ENCODE measurements at regions not wholly inside any gene's neighbourhood (a gene's known extent, or its start where the extent isn't known, plus 50 kb on each side); places are given as distances from the start of the nearest gene placed in this dataset.
"Not testable (repeated sequence)": the region's sequence is repeated elsewhere in the genome, so short reads cannot be mapped to it uniquely, and the experiment has no call there.

- TF ChIP-seq CTCF (IDR thresholded peaks at IDR 0.05): no peak
- Histone ChIP-seq H3K36me3 (no peaks in the 10 kb centered on the region), H3K9me3 (no peaks in the 10 kb centered on the region), H3K4me3 (no peak overlapping the region), H3K4me1 (no peaks in the 10 kb centered on the region), H3K27ac (no peak overlapping the region), H3K27me3 (no peaks in the 10 kb centered on the region)
- intact Hi-C loops (cut with DNase I; ENCODE audit: low total_unique reads): no loop called here
- no peak for DNase-seq
Observed at GRCh38 chr2:131966256-131966655, 195.5 kb downstream of the ANKRD30BL start.

- H3K27me3 ChIP-seq; H3K36me3 ChIP-seq; H3K4me3 ChIP-seq; H3K9me3 ChIP-seq; H3K4me1 ChIP-seq; DNase-seq; H3K27ac ChIP-seq; intact Hi-C loops (cut with DNase I; ENCODE audit: low total_unique reads): not testable (repeated sequence)
Observed at GRCh38 chr2:131958019-131958609, 203.6 kb downstream of the ANKRD30BL start.

- H3K27ac ChIP-seq; H3K27me3 ChIP-seq; H3K9me3 ChIP-seq; intact Hi-C loops (cut with DNase I; ENCODE audit: low total_unique reads); DNase-seq; H3K4me3 ChIP-seq; H3K4me1 ChIP-seq; H3K36me3 ChIP-seq: not testable (repeated sequence)
Observed at GRCh38 chr2:131948641-131949040, 213.1 kb downstream of the ANKRD30BL start.

- intact Hi-C loops (cut with DNase I; ENCODE audit: low total_unique reads); H3K9me3 ChIP-seq; H3K4me3 ChIP-seq; H3K27me3 ChIP-seq; H3K4me1 ChIP-seq; H3K36me3 ChIP-seq; H3K27ac ChIP-seq; DNase-seq: not testable (repeated sequence)
Observed at GRCh38 chr2:131923287-131923686, 238.5 kb downstream of the ANKRD30BL start.

- H3K9me3 ChIP-seq: not testable (repeated sequence)
Observed at GRCh38 chr2:131922854-131923253, 238.9 kb downstream of the ANKRD30BL start.

More at GRCh38 chr2:131922854-131923253, 238.9 kb downstream of the ANKRD30BL start:
- H3K27ac ChIP-seq; DNase-seq; intact Hi-C loops (cut with DNase I; ENCODE audit: low total_unique reads); H3K4me3 ChIP-seq; H3K36me3 ChIP-seq; H3K4me1 ChIP-seq; H3K27me3 ChIP-seq: not testable (repeated sequence)
